OCI-LY3 (cell line): ENCODE measurements at regions not wholly inside any gene's neighbourhood (a gene's known extent, or its start where the extent isn't known, plus 50 kb on each side); places are given as distances from the start of the nearest gene placed in this dataset.

Experiments used
- EZH2phosphoT487 ChIP-seq: fragments of 200-600 bp; shearing (Covaris generic); IDR thresholded peaks from 2 replicates; pipeline ENCODE4 v1.6.1; 2018; ENCODE audit warnings: antibody characterized with exemption, mixed run types, low read depth
- TF ChIP-seq, protein P1 (sequence below): fragments of 200-600, 300-600 bp; sonication (generic); IDR thresholded peaks from 2 replicates; pipeline ENCODE4 v1.5.1; 2014; ENCODE audit warnings: antibody characterized with exemption, low read length, low read depth

DNA sequence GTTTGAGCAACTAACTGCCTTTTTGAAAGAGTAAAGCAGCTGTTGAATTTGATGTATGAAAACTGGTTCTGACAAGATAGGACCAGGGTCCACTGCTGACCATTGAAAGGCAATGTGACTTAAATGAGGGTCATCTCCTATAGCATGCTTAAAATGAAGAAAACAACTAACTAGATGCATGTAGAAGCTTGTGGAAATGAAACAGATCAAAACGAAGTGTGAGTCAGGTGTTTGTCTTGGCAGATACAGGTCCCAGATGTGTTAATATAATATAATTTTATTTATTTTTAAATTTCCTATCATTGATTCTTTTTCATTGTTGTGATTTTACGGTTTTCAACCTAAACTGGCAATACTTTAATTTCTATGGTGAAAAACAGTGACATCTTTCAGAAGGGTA, 83.6 kb downstream of the ATOH1 start:
- TF ChIP-seq, protein P1, sequence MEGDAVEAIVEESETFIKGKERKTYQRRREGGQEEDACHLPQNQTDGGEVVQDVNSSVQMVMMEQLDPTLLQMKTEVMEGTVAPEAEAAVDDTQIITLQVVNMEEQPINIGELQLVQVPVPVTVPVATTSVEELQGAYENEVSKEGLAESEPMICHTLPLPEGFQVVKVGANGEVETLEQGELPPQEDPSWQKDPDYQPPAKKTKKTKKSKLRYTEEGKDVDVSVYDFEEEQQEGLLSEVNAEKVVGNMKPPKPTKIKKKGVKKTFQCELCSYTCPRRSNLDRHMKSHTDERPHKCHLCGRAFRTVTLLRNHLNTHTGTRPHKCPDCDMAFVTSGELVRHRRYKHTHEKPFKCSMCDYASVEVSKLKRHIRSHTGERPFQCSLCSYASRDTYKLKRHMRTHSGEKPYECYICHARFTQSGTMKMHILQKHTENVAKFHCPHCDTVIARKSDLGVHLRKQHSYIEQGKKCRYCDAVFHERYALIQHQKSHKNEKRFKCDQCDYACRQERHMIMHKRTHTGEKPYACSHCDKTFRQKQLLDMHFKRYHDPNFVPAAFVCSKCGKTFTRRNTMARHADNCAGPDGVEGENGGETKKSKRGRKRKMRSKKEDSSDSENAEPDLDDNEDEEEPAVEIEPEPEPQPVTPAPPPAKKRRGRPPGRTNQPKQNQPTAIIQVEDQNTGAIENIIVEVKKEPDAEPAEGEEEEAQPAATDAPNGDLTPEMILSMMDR: no peak
- TF ChIP-seq EZH2phosphoT487: no peak
